ENCODE measurements at regions not wholly inside any gene's neighbourhood (a gene's known extent, or its start where the extent isn't known, plus 50 kb on each side); places are given as distances from the start of the nearest gene placed in this dataset.

- no peak for DNase-seq
- in situ Hi-C loops (cut with MboI), result no loop called here
- H3K36me3 ChIP-seq (ENCODE audit: low read depth), result no peaks in the 10 kb centered on the region
- no peak overlapping the region for H3K9ac ChIP-seq
- no peak overlapping the region for H2AFZ ChIP-seq
- no peak overlapping the region for H3K4me2 ChIP-seq (ENCODE audit: unreplicated experiment)
- H3K27ac ChIP-seq, result no peak overlapping the region
- H3K9me3 ChIP-seq (ENCODE audit: low read depth), result no peaks in the 10 kb centered on the region
- H3K79me2 ChIP-seq (ENCODE audit: insufficient read depth), result no peaks in the 10 kb centered on the region
- no peaks in the 10 kb centered on the region for H3K4me1 ChIP-seq (ENCODE audit: insufficient read depth)
- 31 to 35% methylated on average over 10 to 13 of the region's 13 CpGs for WGBS, 2 experiments (ENCODE audit: low coverage in 1 of 2, low lambda C conversion rate in 2 of 2, missing lambda C conversion rate in 2 of 2)
- H3F3A ChIP-seq (ENCODE audit: insufficient read depth), result no peaks in the 10 kb centered on the region
- no peaks in the 10 kb centered on the region for H4K20me1 ChIP-seq (ENCODE audit: insufficient read depth)
- TF ChIP-seq EZH2phosphoT487 (IDR thresholded peaks at IDR 0.05; ENCODE audit: insufficient read depth, low read depth) (no peak), EZH2 (IDR thresholded peaks at IDR 0.05; ENCODE audit: insufficient read depth, poor library complexity, severe bottlenecking) (no peak)
- no peak overlapping the region for H3K4me3 ChIP-seq
- H3K27me3 ChIP-seq (replicated peaks; ENCODE audit: insufficient read depth), result no peaks in the 10 kb centered on the region
- H3K9me2 ChIP-seq (ENCODE audit: insufficient read depth), result no peaks in the 10 kb centered on the region
These were observed 107.3 kb upstream of the SHH start for GRCh38 chr7:155919391-155920067.

- H3F3A ChIP-seq (ENCODE audit: insufficient read depth), result no peaks in the 10 kb centered on the region
- no peak overlapping the region for H3K27ac ChIP-seq
- H3K27me3 ChIP-seq (replicated peaks; ENCODE audit: insufficient read depth), result no peaks in the 10 kb centered on the region
- 46 to 54% methylated on average over 12 to 14 of the region's 14 CpGs for WGBS, 2 experiments (ENCODE audit: low coverage in 1 of 2, low lambda C conversion rate in 2 of 2, missing lambda C conversion rate in 2 of 2)
- no peaks in the 10 kb centered on the region for H3K79me2 ChIP-seq (ENCODE audit: insufficient read depth)
- no peak overlapping the region for H2AFZ ChIP-seq
- no peaks in the 10 kb centered on the region for H3K9me2 ChIP-seq (ENCODE audit: insufficient read depth)
- H3K4me2 ChIP-seq (ENCODE audit: unreplicated experiment), result no peak overlapping the region
- DNase-seq, result peak; percentile 17
- no peak overlapping the region for H3K4me3 ChIP-seq
- H3K9me3 ChIP-seq (ENCODE audit: low read depth), result no peaks in the 10 kb centered on the region
- no peaks in the 10 kb centered on the region for H4K20me1 ChIP-seq (ENCODE audit: insufficient read depth)
- H3K9ac ChIP-seq, result no peak overlapping the region
- no peaks in the 10 kb centered on the region for H3K4me1 ChIP-seq (ENCODE audit: insufficient read depth)
- no peaks in the 10 kb centered on the region for H3K36me3 ChIP-seq (ENCODE audit: low read depth)
- in situ Hi-C loops (cut with MboI), result no loop called here
- TF ChIP-seq EZH2phosphoT487 (IDR thresholded peaks at IDR 0.05; ENCODE audit: insufficient read depth, low read depth), result no peak
- TF ChIP-seq EZH2 (IDR thresholded peaks at IDR 0.05; ENCODE audit: insufficient read depth, poor library complexity, severe bottlenecking), result no peak
These were observed 106.6 kb upstream of the SHH start for GRCh38 chr7:155918720-155919390.

GRCh38 chr7:155917836-155918430 lies 105.7 kb upstream of the SHH start:
- Histone ChIP-seq H3K4me1 (ENCODE audit: insufficient read depth) (no peaks in the 10 kb centered on the region), H3K4me2 (ENCODE audit: unreplicated experiment) (no peak overlapping the region), H3K9me2 (ENCODE audit: insufficient read depth) (no peaks in the 10 kb centered on the region), H3K4me3 (no peak overlapping the region), H3K9ac (no peak overlapping the region), H4K20me1 (ENCODE audit: insufficient read depth) (no peaks in the 10 kb centered on the region), H3K79me2 (ENCODE audit: insufficient read depth) (no peaks in the 10 kb centered on the region), H2AFZ (no peak overlapping the region), H3K27ac (no peak overlapping the region), H3K9me3 (ENCODE audit: low read depth) (no peaks in the 10 kb centered on the region), H3K27me3 (replicated peaks; ENCODE audit: insufficient read depth) (no peaks in the 10 kb centered on the region), H3F3A (ENCODE audit: insufficient read depth) (no peaks in the 10 kb centered on the region), H3K36me3 (ENCODE audit: low read depth) (no peaks in the 10 kb centered on the region)
- DNase-seq, result no peak
- TF ChIP-seq EZH2phosphoT487 (IDR thresholded peaks at IDR 0.05; ENCODE audit: insufficient read depth, low read depth) (no peak), EZH2 (IDR thresholded peaks at IDR 0.05; ENCODE audit: insufficient read depth, poor library complexity, severe bottlenecking) (no peak)
- in situ Hi-C loops (cut with MboI), result no loop called here
- 36 to 39% methylated on average over 9 of the region's 9 CpGs for WGBS, 2 experiments (ENCODE audit: low coverage in 1 of 2, low lambda C conversion rate in 2 of 2, missing lambda C conversion rate in 2 of 2)

GRCh38 chr7:155916926-155917655 lies 104.8 kb upstream of the SHH start:
- no peak overlapping the region for H3K9ac ChIP-seq
- H3K27ac ChIP-seq, result no peak overlapping the region
- 35 to 40% methylated on average over 12 of the region's 12 CpGs for WGBS, 2 experiments (ENCODE audit: low coverage in 1 of 2, low lambda C conversion rate in 2 of 2, missing lambda C conversion rate in 2 of 2)
- no peak overlapping the region for H2AFZ ChIP-seq
- no peaks in the 10 kb centered on the region for H3K36me3 ChIP-seq (ENCODE audit: low read depth)
- H3K27me3 ChIP-seq (replicated peaks; ENCODE audit: insufficient read depth), result no peaks in the 10 kb centered on the region
- TF ChIP-seq EZH2 (IDR thresholded peaks at IDR 0.05; ENCODE audit: insufficient read depth, poor library complexity, severe bottlenecking), result no peak
- no peak for TF ChIP-seq EZH2phosphoT487 (IDR thresholded peaks at IDR 0.05; ENCODE audit: insufficient read depth, low read depth)
- H3K4me3 ChIP-seq, result no peak overlapping the region
- H3F3A ChIP-seq (ENCODE audit: insufficient read depth), result no peaks in the 10 kb centered on the region
- no peaks in the 10 kb centered on the region for H3K9me3 ChIP-seq (ENCODE audit: low read depth)
- H4K20me1 ChIP-seq (ENCODE audit: insufficient read depth), result no peaks in the 10 kb centered on the region
- no peaks in the 10 kb centered on the region for H3K4me1 ChIP-seq (ENCODE audit: insufficient read depth)
- in situ Hi-C loops (cut with MboI), result no loop called here
- no peaks in the 10 kb centered on the region for H3K79me2 ChIP-seq (ENCODE audit: insufficient read depth)
- no peaks in the 10 kb centered on the region for H3K9me2 ChIP-seq (ENCODE audit: insufficient read depth)
- no peak overlapping the region for H3K4me2 ChIP-seq (ENCODE audit: unreplicated experiment)
- no peak for DNase-seq

All from GM23248 (cell line).